ENCODE measurements at regions not wholly inside any gene's neighbourhood (a gene's known extent, or its start where the extent isn't known, plus 50 kb on each side); places are given as distances from the start of the nearest gene placed in this dataset.

DNA sequence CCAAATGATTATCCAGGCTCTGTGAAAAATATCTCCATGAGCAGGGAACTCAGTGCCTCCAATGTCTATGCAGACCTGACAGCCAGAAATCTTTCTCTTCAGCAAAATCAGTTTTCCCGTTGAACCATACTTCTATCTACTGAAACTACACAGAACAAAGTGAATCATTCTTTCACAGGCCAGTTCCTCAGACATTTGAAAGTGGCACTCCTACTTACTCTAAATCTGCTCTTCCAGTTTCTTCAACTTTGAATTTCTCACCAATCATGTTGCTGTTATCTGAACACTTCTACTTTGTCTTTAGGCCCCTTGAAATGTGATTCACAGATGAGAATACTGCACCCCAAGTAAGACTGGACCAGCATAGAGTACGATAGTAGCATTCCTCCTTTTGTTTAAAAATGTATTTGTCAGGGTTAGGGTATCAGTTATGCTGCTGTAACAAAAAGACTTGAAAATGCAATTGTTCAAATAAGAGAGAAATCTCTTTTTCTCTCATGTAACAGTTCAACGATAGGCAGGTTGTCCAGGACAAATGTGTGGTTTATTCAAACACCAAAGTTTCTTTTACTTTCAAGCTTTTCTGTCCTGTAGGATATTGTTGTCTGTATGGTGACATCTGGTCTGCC, 210.6 kb upstream of the KLF3 start:
- Histone ChIP-seq H3K4me1 (peaks cover 0 to 22% (median 6%) of the 10 kb centered on the region in 3 donors), H3K4me3 (no peak overlapping the region), H3K36me3 (no peaks in the 10 kb centered on the region), H3K27ac (no peak overlapping the region), H3K27me3 (no peaks in the 10 kb centered on the region), H3K9me3 (peaks cover 0 to 2% (median 0%) of the 10 kb centered on the region in 3 donors)
- 94 to 97% methylated on average over 3 of the region's 3 CpGs for WGBS, 2 donors
- no peak for DNase-seq
- TF ChIP-seq, protein P1, sequence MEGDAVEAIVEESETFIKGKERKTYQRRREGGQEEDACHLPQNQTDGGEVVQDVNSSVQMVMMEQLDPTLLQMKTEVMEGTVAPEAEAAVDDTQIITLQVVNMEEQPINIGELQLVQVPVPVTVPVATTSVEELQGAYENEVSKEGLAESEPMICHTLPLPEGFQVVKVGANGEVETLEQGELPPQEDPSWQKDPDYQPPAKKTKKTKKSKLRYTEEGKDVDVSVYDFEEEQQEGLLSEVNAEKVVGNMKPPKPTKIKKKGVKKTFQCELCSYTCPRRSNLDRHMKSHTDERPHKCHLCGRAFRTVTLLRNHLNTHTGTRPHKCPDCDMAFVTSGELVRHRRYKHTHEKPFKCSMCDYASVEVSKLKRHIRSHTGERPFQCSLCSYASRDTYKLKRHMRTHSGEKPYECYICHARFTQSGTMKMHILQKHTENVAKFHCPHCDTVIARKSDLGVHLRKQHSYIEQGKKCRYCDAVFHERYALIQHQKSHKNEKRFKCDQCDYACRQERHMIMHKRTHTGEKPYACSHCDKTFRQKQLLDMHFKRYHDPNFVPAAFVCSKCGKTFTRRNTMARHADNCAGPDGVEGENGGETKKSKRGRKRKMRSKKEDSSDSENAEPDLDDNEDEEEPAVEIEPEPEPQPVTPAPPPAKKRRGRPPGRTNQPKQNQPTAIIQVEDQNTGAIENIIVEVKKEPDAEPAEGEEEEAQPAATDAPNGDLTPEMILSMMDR (IDR thresholded peaks at IDR 0.05) = no peak
- TF ChIP-seq POLR2A (IDR thresholded peaks at IDR 0.05) = no peak
- intact Hi-C loops (cut with DNase I) = no loop called here

DNA sequence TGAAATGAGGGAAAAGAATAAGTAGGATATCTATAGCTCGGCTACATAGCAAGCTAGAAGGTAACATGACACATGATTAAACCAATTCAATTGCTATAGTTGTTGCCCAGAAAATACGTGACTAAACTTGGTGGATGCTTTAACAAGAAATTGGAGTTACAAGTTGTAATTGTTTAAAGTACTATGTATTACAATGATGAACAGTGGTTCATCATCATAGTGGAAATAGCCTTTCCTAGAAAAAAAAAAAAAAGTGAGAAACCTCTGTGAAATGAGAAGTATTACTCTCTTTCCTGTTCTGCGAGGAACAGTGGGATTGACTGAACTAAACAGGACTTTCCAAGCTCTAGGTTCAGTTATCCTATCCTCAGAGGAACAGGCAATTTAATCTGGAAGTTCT, 209.7 kb upstream of the KLF3 start:
- Histone ChIP-seq H3K4me3 (no peak overlapping the region), H3K4me1 (peaks cover 0 to 22% (median 6%) of the 10 kb centered on the region in 3 donors), H3K27ac (no peak overlapping the region), H3K36me3 (no peaks in the 10 kb centered on the region), H3K9me3 (no peaks in the 10 kb centered on the region), H3K27me3 (no peaks in the 10 kb centered on the region)
- TF ChIP-seq, protein P1 (IDR thresholded peaks at IDR 0.05) = no peak
- no peak for TF ChIP-seq POLR2A (IDR thresholded peaks at IDR 0.05)
- 66 to 73% methylated on average over 3 of the region's 3 CpGs for WGBS, 2 donors
- no peak for DNase-seq
- intact Hi-C loops (cut with DNase I) = no loop called here

DNA sequence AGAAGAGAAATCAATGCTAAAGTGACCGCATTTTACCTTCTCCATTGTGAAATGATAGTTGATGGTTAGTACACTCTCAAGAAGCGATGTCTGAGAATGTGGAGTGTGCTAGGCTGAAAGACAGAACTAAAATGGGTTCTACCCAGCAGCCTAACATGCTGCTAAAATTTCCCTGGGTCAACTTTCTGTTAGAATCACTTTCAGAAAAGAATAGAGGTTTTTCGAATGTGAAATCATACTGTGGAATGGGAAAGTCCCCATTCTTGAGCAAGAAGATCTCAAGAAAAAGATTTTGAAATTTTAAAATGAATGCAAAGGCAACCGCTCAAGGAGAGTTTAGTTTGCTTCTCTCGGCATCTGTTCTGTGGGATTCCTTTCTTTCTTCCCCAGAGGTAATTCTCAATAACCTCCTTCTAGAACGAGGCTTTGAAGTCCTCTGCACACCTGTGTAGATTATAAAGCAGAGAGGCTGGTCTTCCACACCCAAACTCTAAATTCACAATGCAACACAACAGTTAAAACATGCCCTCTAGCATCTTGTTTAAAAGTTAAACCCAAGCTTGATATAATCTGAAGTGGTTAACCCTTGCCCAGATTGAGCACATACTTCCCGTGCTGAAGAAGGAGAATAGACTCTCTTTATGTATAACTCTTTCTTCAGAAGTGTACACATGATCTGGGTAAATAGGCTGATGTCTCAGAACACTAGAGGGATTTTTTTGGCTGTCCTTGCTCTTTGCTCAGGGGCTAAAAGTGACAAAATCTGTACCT, 208.7 kb upstream of the KLF3 start:
- WGBS, 2 donors = 49 to 52% methylated on average over 7 of the region's 7 CpGs
- no peaks in the 10 kb centered on the region for H3K9me3 ChIP-seq
- TF ChIP-seq POLR2A (IDR thresholded peaks at IDR 0.05) = no peak
- no peaks in the 10 kb centered on the region for H3K36me3 ChIP-seq
- intact Hi-C loops (cut with DNase I) = no loop called here
- H3K4me1 ChIP-seq = peaks cover 0 to 29% (median 6%) of the 10 kb centered on the region in 3 donors
- peak overlapping the region in 1 of 4 donors; percentile 34 for H3K27ac ChIP-seq
- H3K4me3 ChIP-seq = no peak overlapping the region
- no peak for DNase-seq
- H3K27me3 ChIP-seq = no peaks in the 10 kb centered on the region

DNA sequence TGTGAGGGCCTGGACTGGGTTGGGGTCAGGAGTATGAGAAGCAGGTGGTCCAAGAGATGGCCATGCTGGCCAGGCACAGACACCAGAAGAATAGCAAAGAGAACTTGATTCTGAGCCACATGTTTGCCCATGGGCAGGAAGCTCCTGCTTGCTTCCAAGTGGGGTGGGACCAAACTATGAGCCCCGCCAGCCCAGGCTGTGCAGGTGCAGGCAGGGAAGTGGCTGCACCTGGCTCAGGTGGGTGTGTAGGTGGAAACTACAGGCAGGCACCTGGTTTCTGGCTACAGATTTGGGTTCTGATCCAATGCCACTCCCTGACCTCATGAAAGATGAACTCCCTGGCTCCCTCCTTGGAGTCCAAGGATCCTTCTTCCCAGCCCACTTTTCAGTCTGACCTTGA, 207.9 kb upstream of the KLF3 start:
- H3K4me3 ChIP-seq = no peak overlapping the region
- TF ChIP-seq, protein P1 (IDR thresholded peaks at IDR 0.05) = no peak
- TF ChIP-seq POLR2A (IDR thresholded peaks at IDR 0.05) = no peak
- H3K27ac ChIP-seq = peak overlapping the region in 1 of 4 donors; percentile 34
- intact Hi-C loops (cut with DNase I) = no loop called here
- H3K27me3 ChIP-seq = no peaks in the 10 kb centered on the region
- WGBS, 2 donors = 57 to 100% methylated on average over 1 of the region's 1 CpG
- no peaks in the 10 kb centered on the region for H3K9me3 ChIP-seq
- DNase-seq = no peak
- H3K36me3 ChIP-seq = no peaks in the 10 kb centered on the region
- peaks cover 0 to 29% (median 6%) of the 10 kb centered on the region in 3 donors for H3K4me1 ChIP-seq

DNA sequence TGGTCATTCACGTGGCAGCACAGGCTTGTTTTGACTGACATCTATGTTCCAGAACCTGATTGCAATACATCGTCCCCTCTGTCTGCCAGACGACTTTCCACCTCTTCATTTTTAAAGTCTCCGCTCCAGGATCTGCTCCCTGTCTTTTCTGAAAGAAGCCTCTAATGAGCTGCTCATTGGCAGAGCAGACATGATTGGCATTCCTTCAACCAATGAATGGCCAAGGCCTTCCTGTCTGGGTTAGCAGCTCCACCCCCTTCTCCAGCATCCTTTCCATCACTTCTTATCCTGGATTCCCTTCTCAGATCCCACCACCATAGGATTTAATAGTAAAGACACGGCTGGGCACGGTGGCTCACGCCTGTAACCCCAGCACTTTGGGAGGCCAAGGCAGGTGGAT, 202.7 kb upstream of the KLF3 start:
- 86 to 88% methylated on average over 4 to 5 of the region's 7 CpGs for WGBS, 2 donors
- peaks cover 0 to 39% (median 1%) of the 10 kb centered on the region in 3 donors for H3K4me1 ChIP-seq
- H3K27me3 ChIP-seq = no peaks in the 10 kb centered on the region
- intact Hi-C loops (cut with DNase I) = no loop called here
- H3K36me3 ChIP-seq = no peaks in the 10 kb centered on the region
- TF ChIP-seq, protein P1 (IDR thresholded peaks at IDR 0.05) = no peak
- TF ChIP-seq POLR2A (IDR thresholded peaks at IDR 0.05) = no peak
- H3K9me3 ChIP-seq = no peaks in the 10 kb centered on the region
- no peak overlapping the region for H3K4me3 ChIP-seq
- no peak overlapping the region for H3K27ac ChIP-seq
- DNase-seq = no peak
